H9 (cell line): ENCODE measurements at regions not wholly inside any gene's neighbourhood (a gene's known extent, or its start where the extent isn't known, plus 50 kb on each side); places are given as distances from the start of the nearest gene placed in this dataset.

ENCODE experiments used
- DNase-seq: peaks from one replicate; pipeline ENCODE4 v3.0.0-alpha.2; 2017
- H2AFZ ChIP-seq: one replicate; pipeline ENCODE4 v1.6.1; 2013; ENCODE audit warnings: mild to moderate bottlenecking, low read length, control low read depth, moderate library complexity
- H2AK5ac ChIP-seq: 2 replicates; pipeline ENCODE4 v1.6.1; 2013; ENCODE audit warnings: low read length, control low read depth, mixed read lengths; ENCODE audit not compliant: insufficient read length
- H2BK120ac ChIP-seq: one replicate; pipeline ENCODE4 v1.6.1; 2013; ENCODE audit warnings: low read depth, mild to moderate bottlenecking, low read length, control low read depth, inconsistent platforms; ENCODE audit not compliant: poor library complexity, severe bottlenecking
- H2BK12ac ChIP-seq: 2 replicates; pipeline ENCODE4 v1.6.1; 2013; ENCODE audit warnings: low read length, control low read depth, mixed read lengths, low read depth; ENCODE audit not compliant: insufficient read length
- H2BK15ac ChIP-seq: 2 replicates; pipeline ENCODE4 v1.6.1; 2013; ENCODE audit warnings: low read depth, low read length, control low read depth
- H2BK20ac ChIP-seq: one replicate; pipeline ENCODE4 v1.6.1; 2013; ENCODE audit warnings: low read depth, mild to moderate bottlenecking, low read length, control low read depth, inconsistent platforms; ENCODE audit not compliant: poor library complexity, severe bottlenecking
- H2BK5ac ChIP-seq: 2 replicates; pipeline ENCODE4 v1.6.1; 2013; ENCODE audit warnings: low read length, control low read depth, mixed read lengths; ENCODE audit not compliant: insufficient read length
- H3K14ac ChIP-seq: 2 replicates; pipeline ENCODE4 v1.6.1; 2013; ENCODE audit warnings: low read length, control low read depth; ENCODE audit not compliant: insufficient read depth
- H3K18ac ChIP-seq: 2 replicates; pipeline ENCODE4 v1.6.1; 2013; ENCODE audit warnings: low read depth, mild to moderate bottlenecking, mixed read lengths, low read length, control low read depth; ENCODE audit not compliant: insufficient read length
- H3K23ac ChIP-seq: 2 replicates; pipeline ENCODE4 v1.6.1; 2013; ENCODE audit warnings: low read length, control low read depth, mixed read lengths, low read depth; ENCODE audit not compliant: insufficient read length
- H3K23me2 ChIP-seq: 2 replicates; pipeline ENCODE4 v1.6.1; 2013; ENCODE audit warnings: low read depth, mild to moderate bottlenecking, mixed read lengths, low read length, control low read depth; ENCODE audit not compliant: insufficient read length, poor library complexity, severe bottlenecking
- H3K27ac ChIP-seq: 2 replicates; pipeline ENCODE4 v1.5.1; 2013; ENCODE audit warnings: low read length, control low read depth, mixed read lengths, low read depth; ENCODE audit not compliant: insufficient read length
- H3K27me3 ChIP-seq: 2 replicates; pipeline ENCODE4 v1.6.1; 2013; ENCODE audit warnings: low read length, control low read depth, inconsistent platforms; ENCODE audit not compliant: insufficient read depth
- H3K4ac ChIP-seq: 2 replicates; pipeline ENCODE4 v1.6.1; 2013; ENCODE audit warnings: low read depth, mild to moderate bottlenecking, control low read depth, inconsistent platforms, low read length, moderate library complexity
- H3K4me1 ChIP-seq: 2 replicates; pipeline ENCODE4 v1.6.1; 2013; ENCODE audit warnings: low read length, control low read depth, inconsistent platforms; ENCODE audit not compliant: insufficient read depth
- H3K4me2 ChIP-seq: 2 replicates; pipeline ENCODE4 v1.6.1; 2013; ENCODE audit warnings: low read length, control low read depth, mixed read lengths; ENCODE audit not compliant: insufficient read length, insufficient read depth
- H3K56ac ChIP-seq: 2 replicates; pipeline ENCODE4 v1.6.1; 2013; ENCODE audit warnings: low read depth, mild to moderate bottlenecking, mixed read lengths, low read length, control low read depth; ENCODE audit not compliant: insufficient read length
- H3K79me1 ChIP-seq: 2 replicates; pipeline ENCODE4 v1.6.1; 2013; ENCODE audit warnings: low read depth, mild to moderate bottlenecking, moderate library complexity, low read length, control low read depth, inconsistent platforms; ENCODE audit not compliant: insufficient read depth, poor library complexity, severe bottlenecking
- H3K79me2 ChIP-seq: 2 replicates; pipeline ENCODE4 v1.6.1; 2013; ENCODE audit warnings: low read length, control low read depth, inconsistent platforms; ENCODE audit not compliant: insufficient read depth
- H3K9ac ChIP-seq: 2 replicates; pipeline ENCODE4 v1.6.1; 2013; ENCODE audit warnings: low read length, control low read depth, mixed read lengths; ENCODE audit not compliant: insufficient read length; ENCODE audit errors: extremely low read depth
- H3K9me3 ChIP-seq: one replicate; pipeline ENCODE4 v1.6.1; 2013; ENCODE audit warnings: low read depth, low read length, inconsistent platforms; ENCODE audit not compliant: control insufficient read depth
- H3T11ph ChIP-seq: one replicate; pipeline ENCODE4 v1.6.1; 2013; ENCODE audit warnings: mild to moderate bottlenecking, low read length, control low read depth, inconsistent platforms
- H4K20me1 ChIP-seq: one replicate; pipeline ENCODE4 v1.6.1; 2013; ENCODE audit not compliant: control insufficient read depth, insufficient read length, insufficient read depth
- H4K5ac ChIP-seq: 2 replicates; pipeline ENCODE4 v1.6.1; 2013; ENCODE audit warnings: low read depth, mild to moderate bottlenecking, mixed read lengths, low read length, control low read depth; ENCODE audit not compliant: insufficient read length
- H4K8ac ChIP-seq: replicated peaks from 2 replicates; pipeline ENCODE4 v1.6.1; 2013; ENCODE audit warnings: low read length, control low read depth, mixed read lengths, low read depth; ENCODE audit not compliant: insufficient read length
- H4K91ac ChIP-seq: 2 replicates; pipeline ENCODE4 v1.6.1; 2013; ENCODE audit warnings: low read depth, mild to moderate bottlenecking, moderate library complexity, mixed read lengths, low read length, control low read depth; ENCODE audit not compliant: insufficient read length
- H3K27ac Mint-ChIP-seq, 3 experiments: 2 replicates in 2 of 3; 3 replicates in 1 of 3; pipeline ENCODE4 v1.8.0; 2020 to 2021; ENCODE audit warnings: mixed read lengths in 3 of 3, mild to moderate bottlenecking in 1 of 3, moderate library complexity in 1 of 3
- H3K27me3 Mint-ChIP-seq: 2 replicates; pipeline ENCODE4 v1.8.0; 2021; ENCODE audit warnings: low read depth, mild to moderate bottlenecking, moderate library complexity, mixed read lengths
- H3K36me3 Mint-ChIP-seq, 3 experiments: 2 replicates in 2 of 3; 3 replicates in 1 of 3; pipeline ENCODE4 v1.8.0; 2020 to 2021; ENCODE audit warnings: low read depth in 3 of 3, mixed read lengths in 3 of 3; ENCODE audit not compliant: insufficient read depth in 1 of 3
- H3K4me1 Mint-ChIP-seq, 2 experiments: 2 replicates each; pipeline ENCODE4 v1.8.0; 2020; ENCODE audit warnings: mixed read lengths in 2 of 2
- H3K4me3 Mint-ChIP-seq, 2 experiments: 2 replicates in 1 of 2; 3 replicates in 1 of 2; pipeline ENCODE4 v1.8.0; 2020 to 2021; ENCODE audit warnings: mild to moderate bottlenecking in 2 of 2, mixed read lengths in 2 of 2, moderate library complexity in 1 of 2
- H3K9me3 Mint-ChIP-seq, 2 experiments: 2 replicates in 1 of 2; 3 replicates in 1 of 2; pipeline ENCODE4 v1.8.0; 2020; ENCODE audit warnings: mild to moderate bottlenecking in 2 of 2, mixed read lengths in 2 of 2, moderate library complexity in 1 of 2
- CTCF ChIP-seq: fragments of 200-600 bp; sonication (generic); conservative IDR thresholded peaks from 3 replicates; pipeline ENCODE4 v1.8.0; 2021; ENCODE audit warnings: antibody characterized with exemption, mild to moderate bottlenecking
- WGBS: extraction: QIAGEN DNeasy Blood & Tissue Kit; methylation state at CpG from one replicate; pipeline ENCODE4 v1.1.7; 2013; ENCODE audit warnings: missing lambda C conversion rate, low lambda C conversion rate, mixed read lengths; ENCODE audit not compliant: insufficient read length; ENCODE audit errors: extremely low coverage; 5-methylcytosine and 5-hydroxymethylcytosine counted together

- H3K27ac ChIP-seq: no peak overlapping the region
- no peak overlapping the region for H3K18ac ChIP-seq
- H3K14ac ChIP-seq: no peak overlapping the region
- H3K23me2 ChIP-seq: no peaks in the 10 kb centered on the region
- Mint-ChIP-seq H3K36me3 (no peaks in the 10 kb centered on the region), H3K27me3 (no peaks in the 10 kb centered on the region), H3K27ac (no peak overlapping the region; a peak in 1 of 7 replicates), H3K4me3 (no peak overlapping the region), H3K4me1 (peaks cover 4 to 6% of the 10 kb centered on the region in 2 experiments), H3K9me3 (no peaks in the 10 kb centered on the region)
- no peak overlapping the region for H2AK5ac ChIP-seq
- no peak overlapping the region for H3T11ph ChIP-seq
- H4K5ac ChIP-seq: no peak overlapping the region
- no peaks in the 10 kb centered on the region for H3K79me2 ChIP-seq
- no peak for DNase-seq
- H4K20me1 ChIP-seq: no peaks in the 10 kb centered on the region
- H3K27me3 ChIP-seq: no peaks in the 10 kb centered on the region
- H2BK5ac ChIP-seq: no peak overlapping the region
- H3K4me1 ChIP-seq: no peaks in the 10 kb centered on the region
- no peak overlapping the region for H2BK120ac ChIP-seq
- H2BK15ac ChIP-seq: no peak overlapping the region
- H2BK20ac ChIP-seq: no peak overlapping the region
- no peak overlapping the region for H3K23ac ChIP-seq
- no peak overlapping the region for H3K56ac ChIP-seq
- H3K9ac ChIP-seq: no peak overlapping the region
- H4K91ac ChIP-seq: no peak overlapping the region
- H3K4ac ChIP-seq: no peak overlapping the region
- H2AFZ ChIP-seq: no peak overlapping the region
- no peak overlapping the region for H4K8ac ChIP-seq
- H3K79me1 ChIP-seq: no peaks in the 10 kb centered on the region
- no peak overlapping the region for H3K4me2 ChIP-seq
- no peak for TF ChIP-seq CTCF
- H3K9me3 ChIP-seq: no peaks in the 10 kb centered on the region
- WGBS: no CpG with 5 or more reads among the region's 5 CpGs
- H2BK12ac ChIP-seq: no peak overlapping the region
Measured at GRCh38 chr3:107218864-107219269, 158.4 kb upstream of the CCDC54 start.
